H1 (cell line): ENCODE measurements at regions not wholly inside any gene's neighbourhood (a gene's known extent, or its start where the extent isn't known, plus 50 kb on each side); places are given as distances from the start of the nearest gene placed in this dataset.

Experiments used
- CTCF ChIA-PET: fragments of 300-600 bp; sonication (Branson Sonifier 250); formaldehyde crosslinking; loops from one replicate; lab custom pipeline; 2021; ENCODE audit not compliant: partially characterized antibody; lab: Charles Lee
- POLR2A ChIA-PET: fragments of 300-600 bp; sonication (Branson Sonifier 250); formaldehyde crosslinking; loops from one replicate; lab custom pipeline; 2021; ENCODE audit warnings: inconsistent platforms; ENCODE audit not compliant: partially characterized antibody; lab: Charles Lee
- DNase-seq, 2 experiments: peaks; one replicate each; pipeline versions ENCODE4 v3.0.0 to v3.0.0-alpha.2; 2010 to 2022; ENCODE audit warnings: low spot score in 2 of 2, low read depth in 1 of 2, mixed read lengths in 1 of 2
- FAIRE-seq: peaks from 2 replicates; lab custom pipeline; 2011; peaks lifted over from hg19 to GRCh38; lab: Jason Lieb, UNC
- H2AFZ ChIP-seq: 2 replicates; pipeline ENCODE4 v1.8.1; 2012; ENCODE audit warnings: low read length, inconsistent platforms
- H2AK5ac ChIP-seq: 2 replicates; pipeline ENCODE4 v1.6.1; 2013; ENCODE audit warnings: low read depth, low read length
- H2BK120ac ChIP-seq: replicated peaks from 2 replicates; pipeline ENCODE3; 2013; ENCODE audit warnings: low read depth, low read length, inconsistent platforms
- H2BK12ac ChIP-seq: 2 replicates; pipeline ENCODE4 v1.6.1; 2013; ENCODE audit warnings: low read depth, low read length
- H2BK15ac ChIP-seq: 2 replicates; pipeline ENCODE4 v1.6.1; 2013; ENCODE audit warnings: low read length
- H2BK20ac ChIP-seq: 2 replicates; pipeline ENCODE4 v1.6.1; 2013; ENCODE audit warnings: low read length
- H2BK5ac ChIP-seq: 2 replicates; pipeline ENCODE4 v1.6.1; 2013; ENCODE audit warnings: low read depth, low read length
- H3K14ac ChIP-seq: 2 replicates; pipeline ENCODE4 v1.6.1; 2013; ENCODE audit warnings: inconsistent platforms; ENCODE audit not compliant: insufficient read length
- H3K18ac ChIP-seq: 2 replicates; pipeline ENCODE4 v1.6.1; 2013; ENCODE audit warnings: low read length; ENCODE audit errors: extremely low read depth
- H3K23ac ChIP-seq: 2 replicates; pipeline ENCODE4 v1.6.1; 2013; ENCODE audit warnings: inconsistent platforms; ENCODE audit not compliant: insufficient read length
- H3K23me2 ChIP-seq: 2 replicates; pipeline ENCODE4 v1.6.1; 2013; ENCODE audit warnings: low read depth, low read length
- H3K27ac ChIP-seq: 2 replicates; pipeline ENCODE4 v1.6.1; 2011; ENCODE audit warnings: low read depth, low read length, inconsistent platforms
- H3K27me3 ChIP-seq, 4 experiments: replicated peaks in 1 of 4; 1 replicate in 1 of 4; 2 replicates in 3 of 4; pipeline versions ENCODE4 v1.6.1 to v1.8.1; 2011 to 2013; ENCODE audit warnings: low read length in 3 of 4, mild to moderate bottlenecking in 3 of 4, inconsistent platforms in 2 of 4, mixed read lengths in 2 of 4, moderate library complexity in 1 of 4; ENCODE audit not compliant: control insufficient read depth in 3 of 4, insufficient read depth in 3 of 4; ENCODE audit errors: extremely low read depth in 1 of 4
- H3K36me3 ChIP-seq, 4 experiments: 2 replicates each; pipeline versions ENCODE4 v1.6.1 to v1.8.1; 2011 to 2013; ENCODE audit warnings: mild to moderate bottlenecking in 4 of 4, low read length in 3 of 4, moderate library complexity in 2 of 4, control low read depth in 1 of 4, inconsistent platforms in 1 of 4; ENCODE audit not compliant: insufficient read depth in 4 of 4, control insufficient read depth in 2 of 4
- H3K4ac ChIP-seq: replicated peaks from 2 replicates; pipeline ENCODE3; 2013; ENCODE audit warnings: low read length, low read depth, mixed read lengths, inconsistent platforms; ENCODE audit not compliant: insufficient read length
- H3K4me1 ChIP-seq, 4 experiments: replicated peaks in 1 of 4; 1 replicate in 1 of 4; 2 replicates in 3 of 4; pipeline versions ENCODE4 v1.6.1 to v1.8.1; 2011 to 2013; ENCODE audit warnings: low read length in 3 of 4, inconsistent platforms in 2 of 4, mixed read lengths in 1 of 4; ENCODE audit not compliant: insufficient read depth in 4 of 4, control insufficient read depth in 3 of 4
- H3K4me2 ChIP-seq, 2 experiments: 2 replicates each; pipeline versions ENCODE4 v1.6.1 to v1.8.1; 2011 to 2013; ENCODE audit warnings: low read depth in 2 of 2, low read length in 2 of 2, control low read depth in 1 of 2, inconsistent platforms in 1 of 2, mild to moderate bottlenecking in 1 of 2; ENCODE audit not compliant: insufficient read depth in 1 of 2
- H3K4me3 ChIP-seq, 4 experiments: fragments of 200-600, 300-600 bp in 1 of 4; sonication (generic), shearing (Covaris generic), sonication (Bioruptor Twin) in 1 of 4; 2 replicates each; pipeline versions ENCODE4 v1.5.1 to v1.8.1; 2011 to 2016; ENCODE audit warnings: low read length in 4 of 4, low read depth in 3 of 4, control low read depth in 2 of 4, inconsistent platforms in 2 of 4, mild to moderate bottlenecking in 2 of 4, mixed read lengths in 1 of 4, moderate library complexity in 1 of 4; ENCODE audit not compliant: insufficient read depth in 2 of 4; ENCODE audit errors: extremely low read depth in 1 of 4
- H3K56ac ChIP-seq: replicated peaks from 2 replicates; pipeline ENCODE3; 2013; ENCODE audit warnings: low read depth, mild to moderate bottlenecking, mixed read lengths, low read length, inconsistent platforms; ENCODE audit not compliant: insufficient read length
- H3K79me1 ChIP-seq: 2 replicates; pipeline ENCODE4 v1.6.1; 2013; ENCODE audit warnings: low read depth, low read length, control low read depth
- H3K79me2 ChIP-seq, 2 experiments: 2 replicates each; pipeline versions ENCODE4 v1.6.1 to v1.8.1; 2012 to 2013; ENCODE audit warnings: low read length in 2 of 2, mild to moderate bottlenecking in 2 of 2, inconsistent platforms in 1 of 2; ENCODE audit not compliant: insufficient read depth in 2 of 2, control insufficient read depth in 1 of 2
- H3K9ac ChIP-seq, 4 experiments: replicated peaks in 1 of 4; 1 replicate in 1 of 4; 2 replicates in 3 of 4; pipeline versions ENCODE4 v1.6.1 to v1.8.1; 2011 to 2013; ENCODE audit warnings: low read depth in 3 of 4, low read length in 3 of 4, control low read depth in 2 of 4, mild to moderate bottlenecking in 2 of 4, moderate library complexity in 2 of 4, inconsistent platforms in 1 of 4; ENCODE audit errors: extremely low read depth in 1 of 4
- H3K9me3 ChIP-seq, 2 experiments: 2 replicates each; pipeline versions ENCODE4 v1.6.1 to v1.8.1; 2012 to 2013; ENCODE audit warnings: mild to moderate bottlenecking in 2 of 2, moderate library complexity in 2 of 2, control low read depth in 1 of 2, inconsistent platforms in 1 of 2, low read depth in 1 of 2, low read length in 1 of 2, mixed read lengths in 1 of 2; ENCODE audit not compliant: insufficient read depth in 2 of 2
- H4K20me1 ChIP-seq, 2 experiments: replicated peaks in 1 of 2; 2 replicates each; pipeline versions ENCODE3 to v1.8.1; 2011 to 2013; ENCODE audit warnings: inconsistent platforms in 2 of 2, low read length in 2 of 2, mild to moderate bottlenecking in 1 of 2; ENCODE audit not compliant: insufficient read depth in 2 of 2, control insufficient read depth in 1 of 2
- H4K5ac ChIP-seq: 2 replicates; pipeline ENCODE4 v1.6.1; 2013; ENCODE audit warnings: low read length, low read depth, mixed read lengths, inconsistent platforms; ENCODE audit not compliant: insufficient read length
- H4K8ac ChIP-seq: 2 replicates; pipeline ENCODE4 v1.8.0; 2013; ENCODE audit warnings: mild to moderate bottlenecking, moderate library complexity, low read length, inconsistent platforms; ENCODE audit not compliant: insufficient read depth; ENCODE audit errors: extremely low read depth
- H4K91ac ChIP-seq: replicated peaks from 2 replicates; pipeline ENCODE3; 2013; ENCODE audit warnings: low read length, mixed read lengths, inconsistent platforms; ENCODE audit not compliant: insufficient read length
- TAF7 ChIP-seq: optimal IDR thresholded peaks from 2 replicates; pipeline ENCODE3; 2011; ENCODE audit warnings: low read depth, mild to moderate bottlenecking, inconsistent platforms, low read length, moderate library complexity, borderline replicate concordance
- WGBS, 2 experiments: shearing (Covaris generic) in 1 of 2; methylation state at CpG; one replicate each; pipeline versions ENCODE4 v1.1.6 to v1.1.7; 2013 to 2015; ENCODE audit warnings: low lambda C conversion rate in 2 of 2, mixed read lengths in 2 of 2, inconsistent platforms in 1 of 2, low coverage in 1 of 2, missing lambda C conversion rate in 1 of 2; ENCODE audit not compliant: insufficient replicate concordance in 2 of 2, insufficient coverage in 1 of 2, insufficient read length in 1 of 2; ENCODE audit errors: extremely low coverage in 1 of 2, missing lambda C conversion rate in 1 of 2; 5-methylcytosine and 5-hydroxymethylcytosine counted together

- Histone ChIP-seq H3K9me3 (no peaks in the 10 kb centered on the region), H2BK15ac (no peak overlapping the region), H3K4me3 (no peak overlapping the region), H4K8ac (no peak overlapping the region; the same call in 1 of the 2 replicates), H3K18ac (no peak overlapping the region), H3K36me3 (no peaks in the 10 kb centered on the region), H3K4me1 (no peaks in the 10 kb centered on the region), H3K79me2 (no peaks in the 10 kb centered on the region), H3K4me2 (no peak overlapping the region), H2AFZ (no peak overlapping the region), H2BK120ac (no peak overlapping the region), H4K5ac (no peak overlapping the region), H2BK5ac (no peak overlapping the region), H3K9ac (no peak overlapping the region), H3K23me2 (no peaks in the 10 kb centered on the region), H2AK5ac (no peak overlapping the region), H3K23ac (no peak overlapping the region), H4K91ac (no peak overlapping the region), H2BK20ac (no peak overlapping the region), H4K20me1 (no peaks in the 10 kb centered on the region), H3K27ac (no peak overlapping the region), H2BK12ac (no peak overlapping the region), H3K27me3 (no peaks in the 10 kb centered on the region), H3K14ac (no peak overlapping the region), H3K4ac (no peak overlapping the region), H3K56ac (no peak overlapping the region), H3K79me1 (no peaks in the 10 kb centered on the region)
- no peak for TF ChIP-seq TAF7
- ChIA-PET CTCF (interaction anchor here (0.6 to 1.6 kb wide), 4 partner anchors 20 to 223 kb away, joined by 3 to 6 read pairs (median 5); no protein-coding TSS in a partner anchor), POLR2A (interaction anchor here (1.1 kb wide), 1 partner anchor 12 kb away, joined by 5 read pairs; no protein-coding TSS in a partner anchor)
- WGBS, 2 experiments, result 93% methylated on average over 7 of the region's 8 CpGs; no CpG with 5 or more reads in 1 of the 2 experiments
- FAIRE-seq (no peak), DNase-seq (no peak)
Observed at GRCh38 chr2:216920143-216920876, 60.4 kb upstream of the TNP1 start.
